HG03060 (cell line): ENCODE measurements at regions not wholly inside any gene's neighbourhood (a gene's known extent, or its start where the extent isn't known, plus 50 kb on each side); places are given as distances from the start of the nearest gene placed in this dataset.

ENCODE experiments used
- ATAC-seq: cut with Tn5 transposase; IDR thresholded peaks from one replicate; pipeline ENCODE4 v1.9.1; 2021; ENCODE audit warnings: low read depth, moderate number of reproducible peaks; ENCODE audit not compliant: unreplicated experiment

GRCh38 chr3:168608926-168609325 is 513.2 kb upstream of the GOLIM4 start:
- no peak for ATAC-seq

DNA sequence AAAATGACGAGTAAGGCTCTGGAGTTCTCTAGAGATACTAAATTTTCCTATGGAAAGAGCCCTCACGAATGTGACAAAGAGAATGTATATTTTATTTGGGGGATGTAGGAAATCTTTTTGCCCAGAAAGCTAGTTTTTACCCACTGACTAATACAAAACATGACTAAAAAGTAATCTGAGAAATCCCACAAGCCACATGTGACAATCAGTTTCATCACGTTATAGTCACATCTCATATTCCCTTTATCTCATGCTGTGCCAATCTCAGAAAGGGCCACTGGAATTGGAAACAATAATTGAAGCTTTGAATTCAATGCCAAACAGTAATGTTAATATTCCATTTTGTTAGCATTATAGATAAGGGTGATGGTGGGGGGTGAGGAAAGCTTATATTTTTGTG is 509.0 kb upstream of the GOLIM4 start:
- ATAC-seq: no peak

GRCh38 chr3:168598250-168598649 is 502.5 kb upstream of the GOLIM4 start:
- ATAC-seq: no peak

DNA sequence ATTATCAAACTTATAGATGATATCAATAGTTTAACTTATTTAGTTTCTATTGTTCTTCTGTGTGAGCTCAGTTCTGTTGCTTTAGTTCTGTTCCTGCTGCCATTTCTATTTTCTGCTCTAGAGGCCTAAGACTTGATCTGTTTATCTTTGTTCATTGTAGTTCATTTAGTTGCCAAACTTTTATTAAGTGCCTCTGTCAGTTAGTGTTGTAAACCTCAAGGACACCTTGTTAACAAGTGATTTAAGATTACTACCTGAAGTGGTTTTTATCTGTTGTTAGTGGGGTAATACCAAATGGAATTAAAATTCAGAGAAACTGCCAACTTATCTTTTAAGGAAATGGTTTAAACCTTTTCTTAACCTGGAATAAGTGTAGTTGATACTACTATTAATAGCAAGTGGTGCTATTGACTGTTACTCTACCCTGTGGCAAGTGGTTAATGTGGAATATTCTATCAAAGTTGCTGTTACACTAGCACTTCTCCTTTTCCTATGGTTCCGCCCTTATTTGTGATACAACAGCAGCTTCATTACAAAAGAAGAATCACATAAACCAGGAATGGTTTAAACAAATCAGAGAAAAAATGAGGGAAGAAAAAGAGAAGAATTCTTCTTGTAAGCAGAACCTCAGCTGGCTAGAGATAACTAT is 500.6 kb upstream of the GOLIM4 start:
- ATAC-seq: no peak

DNA sequence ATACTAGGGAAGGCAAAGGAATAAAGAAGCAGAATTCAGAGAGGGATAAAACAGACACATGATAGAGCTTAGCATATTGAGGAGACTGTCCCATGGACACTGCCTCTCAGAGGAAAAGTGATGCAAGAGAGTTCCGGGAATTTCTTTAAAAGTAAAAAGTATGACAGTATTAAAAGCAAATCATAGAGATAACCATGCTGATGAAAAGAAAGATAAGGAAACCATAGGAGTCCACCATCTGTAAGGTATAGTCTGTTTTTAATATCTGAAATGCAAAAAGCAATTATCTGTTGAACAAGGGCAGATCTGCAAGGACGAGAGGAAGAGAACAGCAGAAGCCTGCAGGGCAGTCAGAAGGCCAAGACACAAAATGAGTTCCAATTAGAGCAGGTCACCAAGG is 495.9 kb upstream of the GOLIM4 start:
- no peak for ATAC-seq

DNA sequence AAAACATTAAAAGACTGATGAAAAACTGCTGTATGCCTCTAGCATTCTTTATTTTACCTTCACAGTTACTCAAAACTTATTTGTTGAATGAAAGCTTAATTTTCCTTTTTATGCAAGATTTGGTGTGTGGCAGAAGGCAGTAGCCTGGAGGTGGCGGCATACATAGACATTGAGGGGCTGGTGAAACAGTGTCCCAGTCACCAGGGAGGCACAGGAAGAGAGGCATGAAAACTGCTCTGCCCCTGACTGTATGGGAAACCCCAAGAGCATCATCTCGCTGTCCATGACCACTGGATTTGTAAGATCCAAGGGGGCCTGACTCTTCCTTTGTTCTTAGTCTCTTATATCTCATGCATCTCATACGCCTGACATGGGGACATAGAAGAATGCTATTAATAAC is 493.7 kb upstream of the GOLIM4 start:
- ATAC-seq: no peak

DNA sequence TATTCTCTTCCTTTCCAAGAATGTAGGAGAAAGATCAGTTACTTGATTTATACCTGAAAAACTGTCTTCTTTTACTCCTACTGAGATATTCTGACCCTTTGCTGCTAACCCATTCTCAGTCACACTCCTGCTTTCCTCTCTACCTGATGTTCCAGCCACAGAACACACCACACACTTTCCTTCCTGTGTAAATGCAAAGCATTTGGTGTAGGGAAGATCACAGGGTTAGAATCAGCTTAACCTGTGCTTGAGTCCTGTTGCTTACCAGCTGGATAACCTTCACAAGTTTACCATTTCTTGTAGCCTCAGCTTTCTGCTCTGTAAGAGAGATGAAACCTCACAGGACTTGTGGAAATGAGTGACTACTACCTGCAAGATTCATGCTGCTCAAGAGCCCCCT is 489.8 kb upstream of the GOLIM4 start:
- peak; percentile 34 for ATAC-seq

- no peak for ATAC-seq
These were observed 488.3 kb upstream of the GOLIM4 start for GRCh38 chr3:168583977-168584376.

DNA sequence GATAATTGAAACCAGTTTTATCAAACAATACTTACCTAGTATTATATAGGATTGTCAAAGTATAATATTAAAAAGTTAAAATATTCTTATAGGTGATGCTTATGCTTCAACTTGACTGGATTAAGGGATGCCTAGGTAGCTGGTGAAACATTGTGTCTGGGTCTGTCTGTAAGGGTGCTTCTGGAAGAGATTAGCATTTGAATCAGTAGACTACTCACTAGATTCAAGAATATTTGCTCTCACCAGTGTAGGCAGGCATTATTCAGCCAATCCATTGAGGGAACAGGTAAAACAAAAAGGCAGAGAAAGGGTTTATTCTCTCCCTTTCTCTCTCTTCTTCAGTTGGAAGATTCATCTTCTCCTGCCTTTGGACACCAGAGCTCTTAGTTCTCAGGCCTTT is 486.8 kb upstream of the GOLIM4 start:
- ATAC-seq: no peak

GRCh38 chr3:168581771-168582225 is 486.1 kb upstream of the GOLIM4 start:
- ATAC-seq: peak; percentile 61

DNA sequence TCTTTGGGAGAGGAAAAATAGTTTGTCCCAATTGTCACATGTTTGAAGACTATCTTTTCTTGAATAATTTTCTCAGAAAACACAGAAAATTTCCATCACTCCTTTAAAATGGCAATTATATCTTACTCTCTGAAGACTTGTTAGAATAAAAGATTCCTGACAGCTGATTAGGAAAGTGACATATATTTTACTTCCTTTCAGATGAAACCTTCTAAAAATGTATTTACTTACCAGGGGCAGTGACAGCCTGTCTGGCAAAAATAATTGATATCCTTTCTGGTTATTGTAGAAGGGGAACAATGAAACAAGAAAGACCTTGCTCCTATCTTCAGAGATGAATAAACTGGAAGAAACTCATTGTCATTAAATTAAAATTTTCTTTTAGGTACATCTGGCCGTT is 483.3 kb upstream of the GOLIM4 start:
- no peak for ATAC-seq

DNA sequence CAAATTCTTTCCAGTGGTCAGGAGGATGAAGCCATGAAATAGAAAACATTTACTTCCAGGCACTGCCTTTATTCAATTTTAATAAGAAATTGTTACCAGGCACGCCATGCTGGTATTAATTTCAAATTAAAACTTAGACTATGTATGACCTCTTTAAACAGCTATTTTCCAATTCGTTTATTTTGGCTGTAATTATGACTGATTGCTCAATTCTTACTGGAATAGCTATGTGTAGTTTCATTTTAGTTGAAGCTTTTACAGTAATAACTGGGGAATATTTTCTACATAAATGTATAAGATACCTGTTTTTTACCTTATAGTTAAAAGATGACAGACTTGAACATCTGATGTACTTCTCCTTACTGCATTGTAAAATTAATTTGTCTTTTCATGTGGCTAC is 480.0 kb upstream of the GOLIM4 start:
- ATAC-seq: no peak

DNA sequence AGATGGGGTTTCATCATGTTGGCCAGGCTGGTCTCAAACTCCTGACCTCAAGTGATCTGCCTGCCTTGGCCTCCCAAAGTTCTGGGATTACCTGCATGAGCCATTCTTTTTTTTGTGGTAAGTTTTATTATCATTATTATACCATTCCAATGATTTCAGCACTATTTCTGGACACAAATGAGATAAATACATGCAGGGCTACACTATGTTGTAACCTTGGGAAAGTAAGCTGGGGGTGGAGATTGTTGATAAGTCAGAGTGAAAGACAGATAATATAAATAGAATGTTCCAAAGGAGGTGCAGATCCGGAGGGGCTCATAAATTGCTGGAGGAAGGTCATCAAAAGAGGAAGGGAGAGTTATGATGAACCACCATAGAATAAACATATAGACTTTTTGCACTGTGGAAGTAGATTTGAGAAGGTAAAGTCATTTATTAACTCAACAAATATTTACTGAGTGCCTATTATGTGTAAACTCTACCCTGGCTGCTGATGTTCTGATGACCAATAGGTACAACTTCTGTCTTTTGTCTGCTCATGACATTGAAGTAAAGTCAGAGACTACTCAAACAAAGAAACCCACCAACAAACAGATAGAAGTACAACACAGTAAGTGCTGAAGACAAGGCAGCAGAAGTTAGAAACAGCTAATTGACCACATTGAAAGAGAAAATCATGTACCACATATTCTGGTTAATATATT is 478.9 kb upstream of the GOLIM4 start:
- ATAC-seq: peak; percentile 50

GRCh38 chr3:168570404-168571155 is 474.9 kb upstream of the GOLIM4 start:
- no peak for ATAC-seq

DNA sequence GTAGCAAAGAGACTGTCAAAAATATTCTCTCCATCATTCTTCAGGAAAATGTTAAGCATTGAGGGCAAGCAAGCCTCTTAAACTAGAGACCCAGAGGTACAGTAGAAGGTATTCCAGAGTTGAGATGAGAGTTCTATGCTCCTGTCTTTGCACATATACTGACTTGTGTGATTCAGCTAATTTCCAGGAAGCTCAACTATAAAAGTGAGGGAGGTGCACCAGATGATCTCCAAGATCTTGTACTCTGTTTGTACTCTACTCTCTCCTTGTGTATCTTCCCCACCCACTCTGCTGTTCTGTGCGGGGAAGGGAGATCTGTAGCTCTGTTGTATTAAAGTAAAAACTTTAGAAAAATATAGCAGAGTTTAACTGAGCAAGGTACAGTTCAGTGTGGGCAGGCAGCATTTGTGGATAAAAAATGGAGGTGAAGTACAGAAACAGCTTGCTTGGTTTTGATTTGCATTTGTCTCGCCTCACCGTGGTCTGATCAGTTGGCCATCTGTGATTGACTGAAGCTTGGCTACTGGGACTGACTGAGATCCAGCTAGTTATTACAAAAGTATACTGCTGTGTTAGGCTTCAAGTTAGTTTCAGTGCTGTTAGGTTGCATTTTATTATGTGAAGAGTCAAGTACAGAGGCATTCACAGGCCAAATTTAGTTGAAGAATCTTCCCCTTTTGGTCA is 463.1 kb upstream of the GOLIM4 start:
- no peak for ATAC-seq

DNA sequence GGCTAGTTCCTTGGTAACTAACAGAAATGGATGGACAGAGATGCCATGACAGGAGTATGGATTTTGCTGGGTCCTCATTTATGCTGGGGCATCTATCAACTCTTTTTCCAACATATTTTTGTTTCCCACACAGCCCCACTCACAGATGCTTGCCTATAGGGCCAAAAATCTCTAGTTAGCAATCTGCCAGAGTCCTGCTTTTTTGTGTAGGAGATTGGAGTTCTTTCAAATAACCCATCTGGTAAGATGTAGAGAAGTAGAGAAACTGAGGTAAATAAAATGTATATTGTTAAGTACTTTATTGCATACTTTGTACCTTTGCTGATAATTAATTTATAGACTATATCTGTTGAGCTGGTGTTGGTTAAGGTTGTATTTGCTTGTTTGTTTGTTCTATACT is 456.5 kb upstream of the GOLIM4 start:
- no peak for ATAC-seq

- no peak for ATAC-seq
These were observed 453.0 kb upstream of the GOLIM4 start for GRCh38 chr3:168548719-168549118.

DNA sequence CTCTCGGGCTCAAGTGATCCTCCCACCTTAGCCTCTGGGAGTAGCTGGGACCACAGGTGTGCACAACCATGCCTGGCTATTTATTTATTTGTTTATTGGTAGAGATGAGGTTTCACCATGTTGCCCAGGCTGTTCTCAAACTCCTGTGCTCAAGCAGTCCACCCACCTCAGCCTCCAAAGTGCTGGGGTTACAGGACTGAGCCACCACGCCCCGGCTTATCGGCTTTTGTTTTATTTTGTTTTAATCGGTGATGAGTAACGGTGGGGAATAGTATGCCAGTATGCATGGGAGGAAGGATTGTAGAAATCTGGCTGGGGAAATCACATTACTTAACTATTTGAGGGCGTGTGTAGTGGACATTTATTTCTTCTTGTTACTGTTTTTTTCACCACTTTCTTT is 451.0 kb upstream of the GOLIM4 start:
- ATAC-seq: no peak

GRCh38 chr3:168545591-168545990 is 449.9 kb upstream of the GOLIM4 start:
- no peak for ATAC-seq

- no peak for ATAC-seq
These were observed 448.6 kb upstream of the GOLIM4 start for GRCh38 chr3:168544097-168544957.
